Stimulated activated CD4-positive, alpha-beta T cell treated with anti-CD3 and anti-CD28 coated beads, Interleukin-15, amount 100 ng/mL, for 1 hour (primary cell): ENCODE measurements at regions not wholly inside any gene's neighbourhood (a gene's known extent, or its start where the extent isn't known, plus 50 kb on each side); places are given as distances from the start of the nearest gene placed in this dataset.
"Not testable (repeated sequence)": the region's sequence is repeated elsewhere in the genome, so short reads cannot be mapped to it uniquely, and the experiment has no call there.

Source experiments
- DNase-seq, 2 donors: peaks; one replicate each; pipeline ENCODE4 v3.0.0-alpha.2; 2020; ENCODE audit warnings: low read depth in 1 of 2, low spot score in 1 of 2

DNA sequence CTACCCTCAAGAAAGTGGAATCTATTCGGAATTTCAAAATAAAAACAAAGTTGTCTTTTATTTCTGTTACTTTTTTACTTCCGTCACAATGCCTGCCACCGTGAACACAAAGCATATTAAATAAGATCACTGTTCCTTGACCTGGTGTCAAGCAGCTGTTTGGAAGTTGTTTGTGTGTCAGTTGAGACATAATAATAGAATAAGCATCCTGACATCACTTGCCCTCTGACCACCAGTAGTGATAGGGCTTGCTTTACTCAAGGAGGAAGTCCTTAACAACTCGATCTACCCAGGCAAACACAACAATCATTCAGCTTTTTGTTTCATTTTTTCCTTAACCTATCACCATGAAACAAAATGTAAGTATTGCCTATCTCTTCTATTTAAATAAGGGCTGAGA lies 454.4 kb upstream of the RASGRP1 start:
- DNase-seq: no peak

GRCh38 chr15:39021341-39021740 lies 456.7 kb upstream of the RASGRP1 start:
- DNase-seq: no peak

- DNase-seq: no peak
These were observed 458.1 kb upstream of the RASGRP1 start for GRCh38 chr15:39022532-39023305.

DNA sequence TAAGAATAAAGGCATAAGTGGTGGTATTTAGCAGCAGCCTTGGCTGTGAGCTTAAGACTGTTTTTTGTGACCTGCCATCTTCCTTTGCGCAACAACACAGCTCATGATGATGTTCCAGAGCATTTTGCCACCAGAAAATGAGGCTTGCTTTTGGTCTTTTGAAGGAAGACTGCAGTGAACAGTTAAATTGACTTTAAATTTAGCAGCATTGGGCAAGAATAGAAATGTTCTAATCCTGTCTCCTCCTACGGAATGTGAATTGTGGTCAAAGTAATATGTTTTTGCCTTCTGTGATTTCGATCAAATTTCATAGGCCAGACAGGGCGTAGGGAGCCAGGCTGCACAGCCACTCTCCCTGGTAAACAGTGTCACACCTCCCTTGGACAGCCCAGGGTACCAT lies 460.7 kb upstream of the RASGRP1 start:
- no peak for DNase-seq

GRCh38 chr15:39025881-39026280 lies 461.3 kb upstream of the RASGRP1 start:
- DNase-seq: no peak

- DNase-seq: no peak
These were observed 463.5 kb upstream of the RASGRP1 start for GRCh38 chr15:39028069-39028468.

GRCh38 chr15:39029741-39030140 lies 465.1 kb upstream of the RASGRP1 start:
- no peak for DNase-seq

- no peak for DNase-seq
These were observed 465.9 kb upstream of the RASGRP1 start for GRCh38 chr15:39030291-39031070.

- DNase-seq: no peak
These were observed 467.0 kb upstream of the RASGRP1 start for GRCh38 chr15:39031596-39031995.

GRCh38 chr15:39034816-39035215 lies 470.2 kb upstream of the RASGRP1 start:
- DNase-seq: no peak

- not testable (repeated sequence) for DNase-seq
These were observed 473.0 kb upstream of the RASGRP1 start for GRCh38 chr15:39037611-39038010.

- no peak for DNase-seq
These were observed 476.2 kb upstream of the RASGRP1 start for GRCh38 chr15:39040861-39041260.

DNA sequence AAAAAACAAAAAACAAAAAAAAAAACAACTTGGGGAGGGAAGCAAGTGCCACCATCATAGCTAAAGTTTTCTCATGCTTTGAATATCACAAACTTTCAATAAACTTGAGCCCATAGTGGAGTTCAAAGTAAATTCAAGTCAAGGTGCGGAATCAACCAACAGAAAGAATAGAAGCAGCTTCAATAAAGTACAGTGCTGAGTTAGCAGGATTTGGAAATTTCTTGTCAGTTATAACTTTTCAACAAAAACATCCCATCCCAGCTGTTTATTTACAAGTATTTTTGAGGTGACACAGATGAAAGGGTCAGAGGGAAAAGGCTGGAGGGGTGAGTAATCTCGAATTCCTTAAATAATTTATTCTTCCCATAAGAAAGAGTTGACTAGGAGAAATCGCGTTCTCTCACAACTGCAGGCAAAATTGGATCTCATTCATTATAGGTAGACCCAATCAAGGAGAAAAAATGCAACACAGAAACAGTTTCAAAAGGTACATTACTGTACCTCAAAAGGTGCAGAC lies 477.4 kb upstream of the RASGRP1 start:
- DNase-seq: no peak

DNA sequence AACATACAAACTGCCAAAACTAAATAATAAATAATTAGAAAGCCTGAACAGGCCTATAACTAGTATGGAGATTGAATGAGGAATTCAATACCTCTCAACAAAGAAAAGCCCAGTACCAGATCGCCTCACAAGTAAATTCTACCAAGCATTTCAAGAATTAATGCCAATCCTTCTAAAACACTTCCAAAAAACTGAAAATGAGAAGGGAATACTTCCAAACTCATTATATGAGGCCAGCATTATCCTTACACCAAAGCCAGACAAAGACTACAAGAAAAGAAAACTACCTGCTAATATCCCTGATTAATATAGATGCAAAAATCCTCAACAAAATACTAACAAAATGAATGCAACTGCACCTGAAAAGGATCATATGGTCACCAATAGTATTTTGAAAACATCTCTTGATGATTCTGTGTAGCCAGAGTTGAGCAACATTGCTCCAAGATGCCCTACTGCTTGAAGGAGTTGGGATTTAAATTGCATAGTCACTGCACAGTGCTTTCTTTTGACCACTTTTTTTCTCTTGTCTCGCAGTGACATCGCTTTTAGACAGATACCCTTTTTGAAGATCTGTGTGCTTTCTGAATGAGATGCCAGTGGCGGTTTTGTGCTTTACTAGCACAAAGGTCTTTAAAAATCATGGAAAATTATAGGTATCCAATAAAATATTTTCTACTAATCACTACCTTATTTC lies 487.2 kb upstream of the RASGRP1 start:
- no peak for DNase-seq

GRCh38 chr15:39052323-39052705 lies 487.7 kb upstream of the RASGRP1 start:
- no peak for DNase-seq

- DNase-seq: no peak
These were observed 488.9 kb upstream of the RASGRP1 start for GRCh38 chr15:39053480-39053879.

- no peak for DNase-seq
These were observed 489.6 kb upstream of the RASGRP1 start for GRCh38 chr15:39054128-39054732.

DNA sequence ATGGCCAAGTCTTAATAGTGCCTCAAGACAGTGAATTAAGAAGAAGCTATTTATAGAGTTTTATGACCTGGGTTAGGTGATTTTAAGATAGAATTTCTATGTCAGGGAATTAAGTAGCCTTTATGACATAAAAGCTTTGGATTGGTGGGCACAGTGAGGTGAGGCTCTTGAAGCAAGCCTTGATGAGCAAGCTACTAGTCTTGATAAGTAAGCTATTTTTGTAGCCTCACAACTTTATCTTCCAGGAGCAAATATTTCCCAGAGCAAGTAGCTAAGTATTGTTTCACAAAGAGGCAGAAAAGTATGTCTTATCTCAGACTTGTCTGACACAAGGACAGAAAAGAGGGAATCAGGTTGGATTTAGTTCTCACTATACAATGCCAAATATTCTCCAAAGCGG lies 491.7 kb upstream of the RASGRP1 start:
- DNase-seq: no peak

DNA sequence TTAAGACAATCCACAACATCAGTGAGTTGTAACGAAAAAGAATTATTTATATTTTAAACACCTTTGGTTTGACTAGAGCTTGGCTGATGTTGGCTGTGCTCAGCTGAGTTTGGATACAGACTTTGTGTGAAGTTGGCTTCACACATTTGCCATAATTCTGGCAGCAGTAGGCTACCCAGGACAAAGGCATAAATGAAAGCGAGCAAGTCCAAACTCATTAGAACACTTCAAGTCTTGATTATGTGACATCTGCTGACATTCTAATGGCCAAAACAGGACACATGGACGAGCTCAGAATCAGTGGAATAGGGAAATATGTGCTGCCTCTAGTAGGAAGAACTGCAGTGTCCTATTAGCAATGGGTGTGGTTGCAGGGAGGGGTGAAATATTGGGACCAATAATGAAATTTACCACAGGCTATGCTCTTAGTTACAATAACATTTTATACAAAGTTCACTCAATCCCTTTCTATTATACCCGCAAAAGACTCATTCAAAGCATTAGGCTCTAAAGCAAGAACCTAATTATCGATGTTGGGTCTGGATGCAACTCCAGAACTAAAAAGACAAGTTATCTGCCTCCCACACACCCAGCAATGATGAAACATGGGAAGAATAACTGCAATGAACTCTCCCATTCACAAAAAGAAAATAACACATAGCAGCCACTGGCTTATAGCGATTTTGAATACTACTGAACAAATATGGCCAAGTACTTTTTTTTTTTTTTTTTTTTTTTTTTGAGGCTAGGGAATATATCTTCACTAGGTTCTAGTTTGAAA lies 493.9 kb upstream of the RASGRP1 start:
- no peak for DNase-seq

DNA sequence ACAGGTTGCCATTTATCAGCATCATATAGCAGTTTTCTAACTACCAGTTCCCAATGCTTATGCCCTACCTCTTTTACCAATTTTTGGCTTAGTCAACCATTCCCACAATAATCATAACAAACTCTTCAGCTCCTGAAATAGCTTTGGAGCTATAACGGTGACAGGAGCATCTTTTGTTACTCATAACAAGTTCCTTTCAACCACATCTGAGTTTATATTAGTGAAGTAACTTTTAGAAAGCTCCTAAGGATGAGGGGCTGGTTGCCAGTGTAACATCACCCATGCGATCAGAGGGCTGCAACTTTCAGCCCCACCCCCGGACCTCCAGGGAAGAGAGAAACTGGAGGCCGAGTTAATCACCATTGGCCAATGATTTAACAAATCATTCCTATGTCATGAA lies 495.3 kb upstream of the RASGRP1 start:
- DNase-seq: no peak
